NCI-H2171 (cell line): ENCODE measurements at regions not wholly inside any gene's neighbourhood (a gene's known extent, or its start where the extent isn't known, plus 50 kb on each side); places are given as distances from the start of the nearest gene placed in this dataset.

ENCODE experiments used
- DNase-seq: peaks from one replicate; lab custom pipeline; 2025; lab: John Stamatoyannopoulos, UW

DNA sequence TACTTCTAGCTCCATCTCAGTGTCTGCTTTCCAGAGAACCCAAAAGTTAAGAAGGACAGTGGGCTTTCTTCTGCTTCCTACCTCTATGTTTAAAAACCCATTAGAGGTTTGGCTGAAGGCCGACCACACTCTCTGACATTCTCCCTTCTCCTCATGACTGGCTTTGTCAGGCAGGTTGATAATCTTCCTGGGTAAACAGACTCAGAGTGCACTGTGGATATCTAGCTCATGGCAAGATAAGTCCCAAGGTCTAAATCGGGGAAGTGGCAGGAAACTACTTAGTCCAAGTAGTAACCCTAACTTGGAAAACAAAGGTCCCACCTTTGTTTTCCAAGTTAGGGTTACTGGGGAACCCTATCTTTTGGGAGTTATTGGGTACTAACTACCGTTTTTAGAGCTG, 161.9 kb upstream of the SPAG17 start:
- no peak for DNase-seq

DNA sequence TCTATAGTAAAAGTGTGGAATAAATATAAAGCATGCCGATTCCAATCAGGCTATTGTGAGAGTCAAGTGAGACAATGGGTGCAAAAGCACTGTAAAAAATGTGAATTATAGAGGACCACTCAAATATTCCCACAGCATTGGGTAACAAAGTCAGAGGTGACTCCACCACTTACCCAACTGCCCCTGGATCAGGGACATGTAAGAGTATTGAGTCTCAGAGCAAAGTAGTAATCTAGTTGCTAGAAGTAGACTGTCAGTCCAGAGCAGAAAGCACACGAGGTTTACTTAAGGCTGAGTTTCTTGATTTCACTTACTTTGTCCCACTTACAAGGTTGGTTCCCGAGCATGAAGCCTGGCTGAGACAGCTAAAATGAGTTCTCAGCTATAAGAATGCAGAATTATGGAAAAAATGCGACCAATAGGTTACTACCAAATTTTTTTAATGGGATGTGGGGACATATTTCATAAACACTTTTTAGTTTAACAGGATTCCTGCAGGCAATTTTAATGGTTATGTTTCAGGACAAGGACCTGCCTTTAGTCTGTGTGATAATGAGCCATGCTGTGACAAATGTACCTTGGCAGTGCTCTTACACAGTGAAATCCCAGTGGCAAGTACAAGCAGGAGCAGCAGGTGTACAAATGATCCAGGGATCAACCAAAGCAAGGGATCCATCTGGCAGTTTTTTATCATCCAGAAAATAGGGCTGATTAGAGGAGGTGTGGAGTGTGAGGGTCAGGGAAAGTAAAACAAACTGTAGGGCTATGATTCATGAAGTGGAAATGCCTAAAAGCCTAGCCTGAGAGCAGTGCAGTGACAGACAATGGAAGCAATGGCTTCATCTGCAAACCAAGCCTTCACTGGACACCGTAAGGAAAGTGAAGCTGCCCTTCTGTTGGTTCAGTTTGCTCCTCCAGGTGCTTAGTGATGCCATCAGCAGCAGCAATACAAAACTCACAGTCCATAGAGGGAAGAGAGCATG, 156.2 kb upstream of the SPAG17 start:
- DNase-seq, result no peak

DNA sequence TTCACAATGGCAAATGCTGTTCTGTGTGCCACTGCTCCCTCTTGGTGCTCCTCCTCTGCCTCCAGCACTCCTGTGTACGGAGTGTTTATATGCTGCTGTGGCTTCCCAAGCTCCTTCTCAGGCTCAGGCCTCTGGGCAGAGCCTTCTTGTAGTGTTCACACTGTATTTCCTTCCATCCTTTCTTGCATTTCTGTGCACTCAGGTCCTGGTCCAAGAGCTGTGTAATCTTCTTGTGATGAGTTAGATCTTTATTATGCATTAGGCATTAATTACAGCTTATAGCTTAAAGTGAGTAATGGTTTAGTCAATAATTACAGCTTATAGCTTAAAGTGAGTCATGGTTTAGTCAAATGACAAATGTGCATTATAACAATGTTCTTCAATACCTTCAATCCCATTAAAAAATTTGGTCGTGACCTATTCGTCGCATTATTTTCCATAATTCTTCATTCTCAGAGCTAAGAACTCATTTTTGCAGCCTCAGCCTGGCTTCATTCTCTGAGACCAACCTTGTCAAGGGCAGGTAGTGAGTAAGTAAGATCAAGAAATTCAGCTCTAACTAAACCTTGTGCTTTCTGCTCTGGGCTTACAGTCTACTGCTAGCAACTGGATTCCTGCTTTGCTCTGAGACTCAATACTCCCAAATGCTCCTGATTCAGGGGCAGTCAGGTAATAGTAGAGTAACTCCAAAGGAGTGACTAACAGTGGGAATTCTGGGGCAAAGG, 154.5 kb upstream of the SPAG17 start:
- no peak for DNase-seq

DNA sequence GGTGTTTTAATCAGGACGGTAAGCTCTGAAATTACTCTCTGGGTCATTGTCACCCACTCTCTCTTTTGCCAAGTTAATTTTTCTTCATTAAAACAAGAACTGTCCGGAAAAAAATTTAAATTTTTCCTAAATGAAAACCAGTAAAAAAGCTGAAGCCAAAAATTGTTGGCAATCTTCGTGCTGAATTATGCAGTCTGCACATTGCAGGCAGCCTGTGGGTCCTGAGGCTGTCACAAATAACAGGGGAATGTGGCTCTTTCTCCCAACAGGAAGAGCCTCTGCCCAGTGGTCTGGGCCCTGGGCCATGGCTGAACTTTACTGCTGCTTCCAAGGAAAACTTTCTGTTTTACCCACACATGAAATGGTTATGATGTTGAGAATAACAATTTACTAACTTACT, 153.9 kb upstream of the SPAG17 start:
- DNase-seq, result no peak

DNA sequence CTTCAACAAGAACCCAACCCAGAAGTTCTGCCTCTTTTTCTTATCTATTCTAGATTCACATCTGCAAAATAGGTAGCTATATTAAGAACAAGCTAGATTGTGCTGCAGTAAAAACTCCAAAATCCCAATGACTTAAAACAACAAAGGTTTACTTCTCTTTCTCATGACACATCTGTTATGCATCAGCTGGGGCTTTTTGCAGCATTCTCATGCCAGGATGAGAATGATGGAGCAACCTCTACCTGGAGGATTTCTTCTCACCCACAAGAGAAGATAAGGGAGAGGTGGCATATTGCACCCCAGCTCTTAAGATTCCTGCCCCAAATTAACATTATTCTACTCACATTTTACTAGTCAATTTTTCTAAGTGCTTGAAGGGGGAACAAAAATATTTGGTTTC, 152.3 kb upstream of the SPAG17 start:
- no peak for DNase-seq

DNA sequence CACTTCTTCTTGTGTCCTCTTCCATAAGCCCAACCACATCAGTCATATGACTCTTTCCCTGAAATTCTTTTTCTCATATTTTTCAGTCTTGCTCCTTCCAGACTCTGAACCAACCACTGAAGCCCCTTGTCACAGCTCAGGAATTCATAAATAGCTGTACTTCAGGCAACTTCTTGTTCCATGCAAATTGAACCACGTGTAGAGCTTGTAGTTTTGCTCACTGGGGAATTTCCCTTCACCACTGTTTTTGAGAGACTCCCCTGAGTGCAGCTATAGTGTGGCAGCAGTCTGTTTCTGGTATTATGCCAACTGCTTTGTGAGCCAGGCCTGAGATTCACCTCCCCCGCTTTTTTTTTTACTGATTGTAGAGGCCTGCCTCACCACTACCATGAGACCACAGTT, 150.3 kb upstream of the SPAG17 start:
- no peak for DNase-seq

DNA sequence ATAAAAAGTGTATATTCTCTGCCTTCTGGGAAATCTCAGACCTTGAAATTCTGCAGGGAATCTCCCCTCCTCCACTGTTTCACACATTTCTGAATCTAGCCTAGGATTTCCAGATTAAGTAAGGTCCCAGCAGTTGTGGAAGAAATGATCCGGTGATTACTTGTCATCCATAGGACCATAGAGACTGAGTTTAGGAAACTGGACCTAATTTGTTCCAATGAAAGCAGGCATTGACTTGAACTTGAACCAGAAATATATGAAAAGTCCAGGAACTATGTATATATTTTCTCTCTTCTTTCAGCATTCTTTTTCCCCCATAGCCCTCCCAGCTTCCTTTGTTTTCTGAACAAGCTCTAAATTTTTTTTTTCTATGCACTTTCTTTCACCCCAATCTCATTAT, 149.5 kb upstream of the SPAG17 start:
- no peak for DNase-seq

DNA sequence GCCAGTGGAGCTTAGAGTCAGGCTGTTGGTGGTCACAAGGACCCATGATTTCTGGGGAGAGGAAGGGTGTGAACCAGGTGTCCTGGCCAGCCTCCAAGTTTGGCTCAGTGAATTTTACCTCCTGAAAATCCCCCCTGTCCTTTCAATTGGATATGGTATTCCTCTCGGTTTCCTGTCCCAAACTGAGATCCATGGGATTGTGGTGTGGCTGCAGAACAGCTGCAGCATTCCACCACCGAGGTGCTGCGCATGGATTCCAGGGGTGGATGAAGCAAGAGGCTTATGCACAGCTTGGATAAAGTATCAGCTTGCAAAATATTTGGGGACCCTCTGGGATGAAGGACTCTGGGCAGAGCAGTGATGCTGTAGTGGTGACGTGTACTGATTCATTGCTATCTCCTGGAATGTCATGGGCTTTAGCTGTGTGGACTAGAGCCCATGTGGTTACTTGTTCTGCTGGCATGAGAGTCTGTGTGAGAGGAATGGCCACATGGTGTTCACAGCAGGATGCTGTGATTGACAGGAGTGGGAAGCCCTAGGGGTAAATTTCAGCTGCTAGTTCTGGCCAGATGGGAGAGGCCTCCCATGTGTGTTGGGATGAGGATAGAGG, 148.7 kb upstream of the SPAG17 start:
- DNase-seq, result no peak

DNA sequence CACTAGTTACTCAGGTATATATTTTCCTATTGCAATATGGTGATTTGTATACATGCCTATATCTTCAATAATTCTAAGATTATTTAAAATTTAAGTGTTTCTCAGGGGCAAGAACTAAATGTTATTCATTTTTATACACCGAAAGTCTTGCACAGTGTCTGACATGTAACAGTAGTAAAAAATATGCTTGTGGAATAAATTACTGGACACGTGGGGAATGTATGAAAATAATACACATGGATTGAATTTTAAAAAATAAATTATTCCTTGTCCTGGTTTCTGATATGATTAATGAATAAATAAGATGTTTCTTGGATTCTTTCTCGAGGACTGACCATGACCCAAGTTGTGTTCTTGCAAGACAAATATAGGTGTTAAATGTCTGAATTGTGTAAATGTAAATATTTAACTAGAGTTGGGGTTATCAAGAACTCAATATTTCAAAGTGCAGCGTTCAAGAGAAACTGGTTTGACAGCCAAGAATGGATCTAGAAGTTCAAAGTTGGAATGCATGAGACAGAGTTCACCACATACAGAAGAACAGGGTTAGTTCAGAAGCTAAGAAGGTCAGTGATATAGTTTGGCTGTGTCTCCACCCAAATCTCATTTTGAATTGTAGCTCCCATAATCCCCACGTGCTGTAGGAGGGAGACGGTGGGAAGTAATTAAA, 142.1 kb upstream of the SPAG17 start:
- DNase-seq, result no peak

DNA sequence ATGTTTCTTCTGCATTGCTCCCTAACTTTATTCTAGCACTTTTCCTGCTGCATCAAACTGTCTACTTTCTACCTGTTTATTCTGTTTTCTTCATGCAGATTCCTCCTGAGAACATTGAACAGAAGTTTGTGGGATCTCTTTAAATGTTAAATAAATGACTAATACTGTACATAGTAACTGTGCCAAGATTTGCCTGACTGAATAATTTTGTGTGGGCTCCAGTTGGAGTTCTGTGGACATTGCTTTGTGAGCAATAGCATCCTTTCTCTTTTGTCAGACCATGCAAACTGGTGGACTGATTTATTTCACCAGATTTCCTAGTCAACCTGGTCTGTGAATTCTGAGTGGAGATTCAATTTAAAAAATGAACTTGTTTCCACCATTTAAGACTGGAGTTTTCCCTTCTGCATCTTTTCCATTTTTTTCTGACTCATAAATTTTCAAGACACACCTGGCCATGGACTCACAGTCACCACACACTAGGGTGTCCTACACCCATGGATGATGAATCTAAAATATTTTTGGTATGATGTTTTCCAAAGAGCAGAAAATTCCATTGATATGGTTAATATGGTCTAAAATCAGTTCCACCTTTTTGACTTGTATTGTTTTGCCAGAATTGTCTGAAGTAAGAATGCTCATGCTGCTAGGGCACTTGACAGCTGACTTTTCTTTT, 140.7 kb upstream of the SPAG17 start:
- DNase-seq, result no peak

DNA sequence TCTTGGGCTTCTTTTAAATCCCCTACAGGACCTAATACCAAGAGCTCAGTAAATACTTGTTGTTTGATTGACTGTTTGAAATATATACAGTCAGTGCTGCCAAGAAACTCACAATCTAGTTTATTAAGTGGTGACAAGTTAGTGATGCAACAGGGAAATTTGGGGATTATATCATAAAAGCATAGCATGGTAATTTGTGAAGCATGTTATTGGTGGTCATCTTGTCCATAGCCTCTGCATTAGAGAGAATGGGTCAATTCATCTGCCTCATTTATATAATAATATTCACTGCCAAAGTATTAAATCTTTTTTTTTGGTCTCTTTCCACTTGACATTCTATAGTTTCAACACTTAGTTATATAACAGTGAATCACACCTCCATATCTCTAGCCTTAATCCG, 138.2 kb upstream of the SPAG17 start:
- no peak for DNase-seq

DNA sequence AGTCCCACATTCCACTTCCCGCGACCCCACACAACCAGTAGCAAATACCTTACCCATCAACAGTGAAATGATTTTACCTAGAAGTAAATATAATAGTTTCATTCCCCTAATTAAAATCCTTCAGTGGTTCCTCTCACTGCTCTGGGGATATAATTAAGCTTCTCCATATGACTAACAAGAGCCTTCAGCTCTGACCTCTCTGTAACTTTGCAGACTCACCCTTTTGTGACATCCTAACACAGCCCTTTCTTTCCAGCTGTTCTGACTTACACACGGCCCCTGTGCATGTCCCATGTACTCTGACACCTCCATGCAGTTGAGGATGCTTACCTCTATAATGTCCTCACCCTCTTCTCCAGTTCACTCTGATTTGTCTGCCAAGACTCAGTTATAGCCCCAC, 137.3 kb upstream of the SPAG17 start:
- DNase-seq, result no peak

DNA sequence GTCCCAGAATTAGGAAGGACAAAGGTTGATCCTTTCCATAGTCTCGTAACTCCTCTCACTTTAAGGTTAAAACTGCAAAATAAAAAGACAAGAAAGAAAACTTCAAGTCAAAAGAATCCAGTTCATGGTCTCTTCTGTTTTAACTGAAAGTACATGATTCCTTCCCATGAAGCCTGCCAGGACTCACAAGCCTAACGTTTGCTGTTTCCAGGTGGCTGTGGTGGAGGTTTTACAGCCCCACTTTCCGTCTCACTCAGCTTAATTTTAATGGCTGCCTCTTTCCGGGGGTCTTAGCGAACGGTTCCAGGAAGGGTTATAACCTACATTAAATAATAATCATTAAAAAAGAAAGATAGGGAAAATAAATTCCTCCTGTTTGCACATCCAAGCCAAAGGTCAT, 136.8 kb upstream of the SPAG17 start:
- DNase-seq, result no peak

DNA sequence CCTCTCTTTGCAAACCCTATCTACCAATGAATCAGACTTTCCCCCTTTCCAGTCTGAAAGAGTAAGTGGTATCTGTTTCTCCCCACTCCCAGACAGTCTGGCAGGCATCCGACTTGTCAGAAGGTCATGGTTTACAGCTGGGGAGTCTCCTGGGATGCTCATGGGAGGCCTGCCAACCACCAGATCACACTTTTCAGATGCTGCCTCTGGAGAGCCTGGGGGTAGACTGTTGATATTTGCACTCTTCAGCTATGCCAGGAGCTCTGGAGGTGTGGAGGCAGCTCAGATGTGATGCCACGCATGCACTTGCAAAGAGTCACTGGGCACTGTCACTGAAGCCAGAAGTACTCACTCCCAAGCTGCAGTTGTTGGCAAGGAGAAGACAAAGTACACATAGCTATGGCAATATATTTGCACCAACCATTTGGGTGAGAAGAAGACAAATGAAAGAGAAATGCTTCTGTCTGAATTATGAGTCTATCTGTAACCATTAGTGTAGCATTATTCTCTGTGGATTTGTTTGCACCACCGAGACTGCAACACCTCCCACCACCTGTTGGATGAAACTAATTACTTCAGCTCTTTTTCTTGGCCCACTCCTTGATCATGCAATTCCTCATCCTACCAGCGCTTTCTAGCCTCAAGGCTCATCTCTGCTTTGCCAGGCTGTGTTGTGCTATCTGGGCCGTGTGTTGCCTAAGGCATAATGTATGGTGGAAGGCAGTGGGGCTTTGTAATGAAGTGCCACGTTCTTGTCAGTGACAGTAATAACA, 133.0 kb upstream of the SPAG17 start:
- DNase-seq, result no peak

DNA sequence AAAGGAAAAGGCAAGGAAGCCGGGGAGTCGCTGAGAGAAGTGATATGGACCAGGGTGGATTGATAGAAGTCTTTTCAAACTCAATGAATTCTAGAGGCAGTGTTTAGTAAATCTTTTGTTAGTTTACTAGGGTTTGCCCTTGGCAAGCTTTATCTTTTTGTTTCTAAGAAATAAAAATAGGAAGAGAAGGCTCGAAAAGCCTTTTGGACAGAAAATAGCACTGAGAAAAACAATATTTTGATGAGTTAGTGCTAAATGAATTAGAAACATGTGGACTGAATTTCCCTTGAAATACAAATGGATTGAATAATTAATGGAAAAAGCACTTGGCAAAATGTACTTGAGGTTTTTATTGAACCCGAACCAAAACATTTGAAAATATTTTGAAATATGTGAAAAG, 121.8 kb upstream of the SPAG17 start:
- DNase-seq, result no peak

DNA sequence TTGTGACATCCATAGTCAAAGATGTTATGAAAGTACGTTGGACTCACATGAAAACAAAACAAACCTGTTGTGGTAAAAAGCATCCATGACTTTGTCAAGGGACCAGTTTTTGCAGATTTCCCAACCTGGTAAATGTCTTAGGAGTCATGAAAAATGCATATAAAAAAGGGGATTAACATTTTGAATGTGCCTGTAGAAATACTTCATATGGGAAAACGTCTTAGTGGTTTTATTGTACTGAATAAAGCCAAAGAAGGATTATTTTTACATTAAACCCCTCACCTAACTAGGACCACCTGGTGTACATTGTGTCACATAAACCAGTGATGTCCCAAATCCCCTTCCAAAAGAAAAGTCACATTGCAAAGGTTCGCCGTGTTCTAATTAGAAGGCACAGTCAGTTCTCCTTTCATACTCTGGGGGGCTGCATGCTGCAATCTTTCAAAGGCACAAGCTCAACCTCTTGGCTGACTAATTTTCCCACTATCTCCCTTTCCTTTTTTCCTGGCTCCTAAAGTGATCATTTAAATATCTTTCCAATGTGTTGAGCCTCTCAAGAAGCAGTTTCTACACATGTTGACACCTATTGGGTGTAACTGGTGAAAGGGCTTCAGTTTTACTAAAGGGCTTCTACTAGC, 119.8 kb upstream of the SPAG17 start:
- DNase-seq, result no peak

DNA sequence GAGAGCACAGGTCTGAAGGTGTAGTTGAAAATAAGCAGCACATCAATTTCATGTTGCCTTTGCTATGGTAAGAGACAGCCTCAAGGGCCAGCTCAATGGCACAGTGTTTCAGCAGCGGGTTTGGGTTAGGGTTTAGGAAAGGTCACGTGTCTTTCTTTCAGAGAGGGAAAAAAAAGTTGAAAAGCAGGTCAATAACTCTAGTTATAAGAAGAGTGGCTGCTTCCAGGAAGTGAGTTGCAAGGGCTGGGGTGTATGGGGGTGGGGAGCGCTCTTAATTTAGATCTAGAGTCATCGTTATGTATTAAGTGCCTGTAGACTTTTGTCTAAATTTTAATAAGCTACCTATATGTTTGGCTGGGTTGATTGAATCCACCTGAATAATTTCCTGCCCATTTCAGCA, 118.5 kb upstream of the SPAG17 start:
- DNase-seq, result no peak

DNA sequence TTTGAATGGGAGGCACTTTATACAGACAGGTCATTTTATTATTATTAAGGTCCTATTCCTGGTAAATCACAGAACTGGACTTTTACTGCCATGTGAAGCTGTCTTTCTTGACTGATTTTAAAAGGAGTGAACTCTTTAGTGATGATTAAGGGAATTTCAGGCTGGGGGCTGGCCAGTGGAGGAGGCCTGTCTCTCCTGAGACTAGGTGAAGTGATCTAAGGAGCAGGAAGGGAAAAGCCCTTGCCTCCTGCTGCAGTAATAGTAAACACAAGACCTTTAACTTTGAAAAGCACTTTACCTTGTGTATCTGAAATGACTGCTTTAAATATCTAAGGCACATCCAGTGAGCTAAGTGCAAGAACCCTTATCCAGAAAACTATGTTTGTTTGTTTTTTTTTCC, 118.0 kb upstream of the SPAG17 start:
- DNase-seq, result no peak

DNA sequence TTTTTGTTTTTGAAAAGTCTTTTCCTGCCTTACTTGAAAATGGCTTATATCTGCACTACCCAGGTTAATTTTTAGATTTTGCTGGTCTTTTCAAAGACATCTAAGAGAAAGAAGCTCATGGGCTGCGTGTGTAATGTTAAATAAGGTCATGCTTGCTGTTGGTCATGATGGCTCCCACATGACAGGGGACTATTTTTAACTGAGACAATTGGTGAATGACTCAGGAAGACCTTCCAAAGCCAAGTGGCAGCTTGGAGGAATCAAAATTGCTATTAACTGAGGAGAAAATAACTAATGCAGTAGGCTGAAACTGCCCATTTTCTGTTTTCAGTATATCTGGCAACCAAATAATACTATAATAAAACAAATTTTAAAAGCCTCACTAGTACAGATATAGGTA, 117.1 kb upstream of the SPAG17 start:
- DNase-seq, result no peak

DNA sequence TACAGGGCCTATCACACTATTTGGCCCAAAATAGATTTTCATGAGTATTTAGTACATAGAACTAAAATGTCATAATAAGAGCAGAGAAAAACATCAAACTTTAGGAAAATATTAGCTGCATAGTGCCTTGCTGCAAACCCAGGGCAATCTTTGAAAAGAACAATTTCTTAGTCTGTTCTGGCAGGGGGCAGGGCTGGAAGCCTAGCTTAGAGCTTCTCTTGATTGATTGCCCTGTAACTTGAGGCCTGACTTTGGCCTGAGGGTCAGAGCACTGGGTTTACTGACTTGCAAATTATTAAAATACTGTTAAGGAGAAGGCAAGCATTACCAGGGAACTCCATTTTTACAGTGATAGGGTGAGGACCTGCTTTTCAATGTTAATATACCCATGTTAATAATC, 115.8 kb upstream of the SPAG17 start:
- DNase-seq, result no peak

DNA sequence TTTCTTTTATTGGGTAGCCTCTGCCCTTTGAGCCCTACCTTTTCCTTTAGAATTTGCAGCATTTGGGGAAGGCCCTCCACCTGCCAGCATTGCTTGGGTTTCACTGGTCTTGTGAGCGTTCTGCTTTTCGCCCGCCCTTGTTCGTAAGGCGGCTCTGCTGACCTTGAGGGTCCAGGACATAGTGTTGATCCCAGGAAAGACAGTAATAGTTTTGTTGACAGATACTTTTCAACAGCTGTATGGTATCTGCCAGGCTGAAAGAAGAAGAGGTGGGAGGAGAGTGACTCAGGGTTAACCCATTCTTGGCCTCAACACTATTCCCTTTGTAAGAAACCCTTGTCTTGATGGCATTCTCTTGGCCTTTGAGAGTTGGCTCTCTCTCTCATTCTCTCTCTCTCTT, 113.4 kb upstream of the SPAG17 start:
- no peak for DNase-seq
